ENCODE measurements at regions not wholly inside any gene's neighbourhood (a gene's known extent, or its start where the extent isn't known, plus 50 kb on each side); places are given as distances from the start of the nearest gene placed in this dataset.

GRCh38 chr14:27228053-27228452, 630.2 kb upstream of the NOVA1 start:
- TF ChIP-seq CTCF (IDR thresholded peaks at IDR 0.05; ENCODE audit: borderline replicate concordance, extremely low read depth, low read length, poor library complexity, severe bottlenecking) (no peak), EZH2 (IDR thresholded peaks at IDR 0.05; ENCODE audit: borderline replicate concordance, low read depth, low read length, severe bottlenecking) (no peak)
